MM.1S (cell line): ENCODE measurements at regions not wholly inside any gene's neighbourhood (a gene's known extent, or its start where the extent isn't known, plus 50 kb on each side); places are given as distances from the start of the nearest gene placed in this dataset.

Experiments used
- CTCF ChIP-seq: fragments of 300-600 bp; sonication (generic); IDR thresholded peaks from 2 replicates; pipeline ENCODE4 v1.5.1; 2016; ENCODE audit warnings: antibody characterized with exemption, low read length, mixed read lengths
- EZH2phosphoT487 ChIP-seq: fragments of 300-600 bp; sonication (generic); IDR thresholded peaks from 2 replicates; pipeline ENCODE4 v1.6.1; 2018; ENCODE audit warnings: antibody characterized with exemption, low read length

DNA sequence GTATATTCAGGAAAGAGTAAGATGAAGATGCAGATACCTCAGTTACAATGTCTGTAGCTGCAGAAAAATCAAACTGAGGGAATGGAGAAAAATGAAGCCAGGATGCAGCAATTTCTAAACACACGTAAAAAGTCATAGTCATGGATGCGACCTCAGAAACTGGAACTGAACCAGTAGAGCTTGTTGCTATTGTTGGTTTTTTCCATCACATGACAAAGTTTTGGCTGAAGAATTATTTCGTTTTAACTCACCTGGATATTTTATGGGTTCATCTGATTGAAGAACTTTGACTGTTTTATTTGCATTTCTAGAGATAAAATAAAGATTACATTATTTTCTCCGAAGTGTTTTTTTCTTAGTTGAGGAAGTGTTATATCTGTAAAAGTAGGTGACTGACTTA, 591.2 kb downstream of the ZBBX start:
- no peak for TF ChIP-seq CTCF
- no peak for TF ChIP-seq EZH2phosphoT487
